PFSK-1 (cell line): ENCODE measurements at regions not wholly inside any gene's neighbourhood (a gene's known extent, or its start where the extent isn't known, plus 50 kb on each side); places are given as distances from the start of the nearest gene placed in this dataset.

Experiments used
- FOXP2 ChIP-seq: optimal IDR thresholded peaks from 2 replicates; pipeline ENCODE3; 2011; ENCODE audit warnings: borderline replicate concordance, control low read depth, inconsistent platforms; ENCODE audit not compliant: insufficient read depth; ENCODE audit errors: extremely low read length, extremely low read depth
- POLR2AphosphoS5 ChIP-seq: IDR thresholded peaks from 2 replicates; pipeline ENCODE4 v1.6.1; 2012; ENCODE audit warnings: low read depth, mild to moderate bottlenecking, control low read depth, low read length, moderate library complexity
- SIN3A ChIP-seq: IDR thresholded peaks from 2 replicates; pipeline ENCODE4 v1.6.1; 2012; ENCODE audit warnings: mild to moderate bottlenecking, low read length, moderate library complexity, borderline replicate concordance; ENCODE audit not compliant: insufficient read depth
- TAF1 ChIP-seq: IDR thresholded peaks from 2 replicates; pipeline ENCODE4 v1.6.1; 2012; ENCODE audit warnings: low read length, control low read depth, borderline replicate concordance; ENCODE audit not compliant: insufficient read depth
- TF ChIP-seq, protein P1 (sequence below), 2 experiments: IDR thresholded peaks; 2 replicates each; pipeline versions ENCODE4 v1.6.1 to v1.8.0; 2011 to 2012; ENCODE audit warnings: low read depth in 2 of 2, low read length in 2 of 2, control low read depth in 1 of 2, inconsistent platforms in 1 of 2, mild to moderate bottlenecking in 1 of 2, moderate library complexity in 1 of 2; ENCODE audit not compliant: insufficient read depth in 1 of 2

GRCh38 chr9:109870365-109870764, 90.4 kb downstream of the PALM2AKAP2 start:
- TF ChIP-seq TAF1 = no peak
- TF ChIP-seq, protein P1, sequence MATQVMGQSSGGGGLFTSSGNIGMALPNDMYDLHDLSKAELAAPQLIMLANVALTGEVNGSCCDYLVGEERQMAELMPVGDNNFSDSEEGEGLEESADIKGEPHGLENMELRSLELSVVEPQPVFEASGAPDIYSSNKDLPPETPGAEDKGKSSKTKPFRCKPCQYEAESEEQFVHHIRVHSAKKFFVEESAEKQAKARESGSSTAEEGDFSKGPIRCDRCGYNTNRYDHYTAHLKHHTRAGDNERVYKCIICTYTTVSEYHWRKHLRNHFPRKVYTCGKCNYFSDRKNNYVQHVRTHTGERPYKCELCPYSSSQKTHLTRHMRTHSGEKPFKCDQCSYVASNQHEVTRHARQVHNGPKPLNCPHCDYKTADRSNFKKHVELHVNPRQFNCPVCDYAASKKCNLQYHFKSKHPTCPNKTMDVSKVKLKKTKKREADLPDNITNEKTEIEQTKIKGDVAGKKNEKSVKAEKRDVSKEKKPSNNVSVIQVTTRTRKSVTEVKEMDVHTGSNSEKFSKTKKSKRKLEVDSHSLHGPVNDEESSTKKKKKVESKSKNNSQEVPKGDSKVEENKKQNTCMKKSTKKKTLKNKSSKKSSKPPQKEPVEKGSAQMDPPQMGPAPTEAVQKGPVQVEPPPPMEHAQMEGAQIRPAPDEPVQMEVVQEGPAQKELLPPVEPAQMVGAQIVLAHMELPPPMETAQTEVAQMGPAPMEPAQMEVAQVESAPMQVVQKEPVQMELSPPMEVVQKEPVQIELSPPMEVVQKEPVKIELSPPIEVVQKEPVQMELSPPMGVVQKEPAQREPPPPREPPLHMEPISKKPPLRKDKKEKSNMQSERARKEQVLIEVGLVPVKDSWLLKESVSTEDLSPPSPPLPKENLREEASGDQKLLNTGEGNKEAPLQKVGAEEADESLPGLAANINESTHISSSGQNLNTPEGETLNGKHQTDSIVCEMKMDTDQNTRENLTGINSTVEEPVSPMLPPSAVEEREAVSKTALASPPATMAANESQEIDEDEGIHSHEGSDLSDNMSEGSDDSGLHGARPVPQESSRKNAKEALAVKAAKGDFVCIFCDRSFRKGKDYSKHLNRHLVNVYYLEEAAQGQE (IDR thresholded peaks at IDR 0.05; ENCODE audit: insufficient read depth in 1 of 2, low read depth in 2 of 2, low read length in 2 of 2) = no peak
- no peak for TF ChIP-seq POLR2AphosphoS5
- no peak for TF ChIP-seq SIN3A
- no peak for TF ChIP-seq FOXP2

- TF ChIP-seq POLR2AphosphoS5 = no peak
- no peak for TF ChIP-seq SIN3A
- TF ChIP-seq, protein P1 (IDR thresholded peaks at IDR 0.05; ENCODE audit: insufficient read depth in 1 of 2, low read depth in 2 of 2, low read length in 2 of 2) = no peak
- TF ChIP-seq FOXP2 = no peak
- no peak for TF ChIP-seq TAF1
These were observed 92.9 kb downstream of the PALM2AKAP2 start for GRCh38 chr9:109872901-109873300.

DNA sequence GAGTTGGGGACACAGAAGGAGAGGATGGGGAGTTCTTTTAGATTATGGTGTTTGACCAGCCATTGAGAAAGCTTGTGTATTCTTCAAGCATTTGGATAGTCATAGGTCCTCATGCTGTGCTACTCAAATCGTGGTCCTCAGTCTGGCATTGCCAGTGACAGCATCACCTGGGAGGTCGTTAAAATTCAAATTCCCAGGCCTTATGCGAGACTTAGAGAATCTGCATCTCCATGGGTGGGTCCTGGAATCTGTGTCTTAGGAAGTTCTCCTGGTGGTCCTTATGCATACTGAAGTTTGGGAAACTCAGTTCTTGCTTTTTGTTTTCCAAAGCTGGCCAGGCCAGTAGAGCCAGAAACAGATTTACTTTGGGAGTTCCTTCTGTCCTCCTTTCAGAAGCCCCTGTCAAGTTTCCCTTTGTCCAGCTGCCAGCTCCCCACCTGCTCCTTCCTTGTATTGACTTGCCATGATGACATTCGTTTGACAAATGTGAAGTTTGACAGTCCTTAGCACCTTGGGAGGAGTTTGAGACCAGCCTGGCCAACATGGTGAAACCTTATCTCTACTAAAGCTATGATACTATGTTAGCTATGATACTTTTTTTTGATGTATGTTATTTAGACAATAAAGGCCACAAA, 95.6 kb downstream of the PALM2AKAP2 start:
- TF ChIP-seq, protein P1 (IDR thresholded peaks at IDR 0.05; ENCODE audit: insufficient read depth in 1 of 2, low read depth in 2 of 2, low read length in 2 of 2) = no peak
- TF ChIP-seq SIN3A = no peak
- TF ChIP-seq POLR2AphosphoS5 = no peak
- no peak for TF ChIP-seq FOXP2
- TF ChIP-seq TAF1 = no peak

GRCh38 chr9:109880276-109881169, 100.5 kb downstream of the PALM2AKAP2 start:
- TF ChIP-seq, protein P1 (IDR thresholded peaks at IDR 0.05; ENCODE audit: insufficient read depth in 1 of 2, low read depth in 2 of 2, low read length in 2 of 2) = no peak
